ENCODE measurements at regions not wholly inside any gene's neighbourhood (a gene's known extent, or its start where the extent isn't known, plus 50 kb on each side); places are given as distances from the start of the nearest gene placed in this dataset.
A peak's percentile ranks its signal among the peaks of the same experiment; 100 is the strongest.

DNA sequence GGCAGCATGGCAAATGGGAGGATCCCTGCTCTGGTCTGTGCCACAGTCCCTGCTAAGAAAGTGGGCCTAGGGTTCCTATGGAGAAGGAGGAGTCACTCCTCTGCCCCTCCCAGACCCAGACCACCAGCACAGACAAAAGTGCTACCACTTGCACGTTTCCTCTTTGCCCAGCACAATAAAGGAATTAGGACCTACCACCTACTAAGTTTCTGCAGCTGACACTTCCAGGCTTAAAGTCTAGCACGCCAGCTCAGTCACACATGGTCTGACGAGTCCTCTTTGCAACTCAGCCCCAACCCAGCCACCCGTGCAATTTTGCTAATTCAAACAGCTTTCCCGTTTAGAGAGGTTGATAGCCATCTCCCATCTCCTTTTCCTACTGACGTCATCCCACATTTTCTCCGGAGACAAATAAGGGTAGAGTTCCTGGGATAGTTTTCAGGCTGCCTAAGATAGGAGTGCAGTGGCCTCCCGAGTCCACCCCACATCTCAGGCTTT is 66.2 kb upstream of the PTGR2 start:
- peaks cover 67% of the 10 kb centered on the region for H3K4me1 ChIP-seq (ENCODE audit: insufficient read depth, low read length, poor library complexity, severe bottlenecking)

DNA sequence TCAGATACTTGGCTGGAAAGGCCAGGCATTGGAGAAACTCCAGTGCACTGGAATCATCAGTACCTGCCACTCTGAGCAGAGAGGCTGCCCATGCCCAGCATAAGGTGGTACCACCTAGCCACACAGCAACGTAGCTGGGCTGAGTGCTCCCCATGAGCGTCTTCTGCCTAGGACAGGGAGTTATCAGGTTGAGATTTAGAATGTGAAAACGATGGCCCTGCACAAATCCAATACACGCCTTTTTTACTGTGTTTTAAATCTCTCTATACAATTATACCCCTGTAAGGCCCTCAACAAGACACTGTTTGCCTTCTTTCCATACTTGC is 66.7 kb upstream of the PTGR2 start:
- ChIA-PET CTCF (ENCODE audit: unreplicated experiment) (interaction anchor here (0.6 to 1.3 kb wide), 6 partner anchors 9 to 67 kb away, joined by 3 to 7 read pairs (median 4); partner anchors contain the start of gene PTGR2), POLR2A (interaction anchor here (0.6 to 6.5 kb wide), 7 partner anchors 8 to 44 kb away, joined by 3 to 97 read pairs (median 8); a partner anchor contains a TSS)
- Histone ChIP-seq H3K4me2 (ENCODE audit: low read length) (peak overlapping the region; percentile 99), H4K20me1 (ENCODE audit: insufficient read depth, low read length) (no peaks in the 10 kb centered on the region), H2AFZ (ENCODE audit: low read length) (no peak overlapping the region), H3K9me3 (ENCODE audit: low read length) (no peaks in the 10 kb centered on the region), H3K36me3 (ENCODE audit: insufficient read depth, low read length) (peaks cover 26% of the 10 kb centered on the region), H3K4me1 (ENCODE audit: insufficient read depth, low read length, poor library complexity, severe bottlenecking) (peaks cover 65% of the 10 kb centered on the region), H3K4me3 (ENCODE audit: low read depth, low read length, poor library complexity, severe bottlenecking) (peak overlapping the region; percentile 72), H3K9me2 (ENCODE audit: insufficient read depth, low read length) (no peaks in the 10 kb centered on the region), H3K79me2 (ENCODE audit: insufficient read depth, low read depth, low read length) (peaks cover 66% of the 10 kb centered on the region), H3K27ac (ENCODE audit: low read depth, low read length, poor library complexity, severe bottlenecking) (peak overlapping the region; percentile 80)
- BruUV-seq (replicated peaks): TSS peak; percentile 17
- intact Hi-C loops (cut with micrococcal nuclease; ENCODE audit: unreplicated experiment): no loop called here
- DNase-seq (ENCODE audit: low spot score): no peak
- TF ChIP-seq, protein P1, sequence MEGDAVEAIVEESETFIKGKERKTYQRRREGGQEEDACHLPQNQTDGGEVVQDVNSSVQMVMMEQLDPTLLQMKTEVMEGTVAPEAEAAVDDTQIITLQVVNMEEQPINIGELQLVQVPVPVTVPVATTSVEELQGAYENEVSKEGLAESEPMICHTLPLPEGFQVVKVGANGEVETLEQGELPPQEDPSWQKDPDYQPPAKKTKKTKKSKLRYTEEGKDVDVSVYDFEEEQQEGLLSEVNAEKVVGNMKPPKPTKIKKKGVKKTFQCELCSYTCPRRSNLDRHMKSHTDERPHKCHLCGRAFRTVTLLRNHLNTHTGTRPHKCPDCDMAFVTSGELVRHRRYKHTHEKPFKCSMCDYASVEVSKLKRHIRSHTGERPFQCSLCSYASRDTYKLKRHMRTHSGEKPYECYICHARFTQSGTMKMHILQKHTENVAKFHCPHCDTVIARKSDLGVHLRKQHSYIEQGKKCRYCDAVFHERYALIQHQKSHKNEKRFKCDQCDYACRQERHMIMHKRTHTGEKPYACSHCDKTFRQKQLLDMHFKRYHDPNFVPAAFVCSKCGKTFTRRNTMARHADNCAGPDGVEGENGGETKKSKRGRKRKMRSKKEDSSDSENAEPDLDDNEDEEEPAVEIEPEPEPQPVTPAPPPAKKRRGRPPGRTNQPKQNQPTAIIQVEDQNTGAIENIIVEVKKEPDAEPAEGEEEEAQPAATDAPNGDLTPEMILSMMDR (conservative IDR thresholded peaks at IDR 0.05; ENCODE audit: low read length): no peak
- TF ChIP-seq EZH2phosphoT487 (IDR thresholded peaks at IDR 0.05; ENCODE audit: borderline replicate concordance, low read depth, low read length): no peak

More for the DNA sequence above, 66.2 kb upstream of the PTGR2 start:
- peak; percentile 74 for DNase-seq (ENCODE audit: low spot score)
- H4K20me1 ChIP-seq (ENCODE audit: insufficient read depth, low read length): no peaks in the 10 kb centered on the region
- H3K9me2 ChIP-seq (ENCODE audit: insufficient read depth, low read length): no peaks in the 10 kb centered on the region
- H3K4me3 ChIP-seq (ENCODE audit: low read depth, low read length, poor library complexity, severe bottlenecking): peak overlapping the region; percentile 72
- TF ChIP-seq EZH2phosphoT487 (IDR thresholded peaks at IDR 0.05; ENCODE audit: borderline replicate concordance, low read depth, low read length): no peak
- TF ChIP-seq, protein P1 (conservative IDR thresholded peaks at IDR 0.05; ENCODE audit: low read length): no peak
- peaks cover 62% of the 10 kb centered on the region for H3K79me2 ChIP-seq (ENCODE audit: insufficient read depth, low read depth, low read length)
- H3K36me3 ChIP-seq (ENCODE audit: insufficient read depth, low read length): peaks cover 26% of the 10 kb centered on the region
- H3K4me2 ChIP-seq (ENCODE audit: low read length): peak overlapping the region; percentile 99
- H2AFZ ChIP-seq (ENCODE audit: low read length): peak overlapping the region; percentile 28; the same call in 1 of the 2 replicates
- intact Hi-C loops (cut with micrococcal nuclease; ENCODE audit: unreplicated experiment): no loop called here
- ChIA-PET POLR2A (interaction anchor here (0.6 to 6.5 kb wide), 8 partner anchors 8 to 866 kb away, joined by 3 to 97 read pairs (median 6); a partner anchor contains a TSS), CTCF (ENCODE audit: unreplicated experiment) (interaction anchor here (0.6 to 1.4 kb wide), 6 partner anchors 7 to 67 kb away, joined by 3 to 7 read pairs (median 3); partner anchors contain the start of gene PTGR2)
- no peaks in the 10 kb centered on the region for H3K9me3 ChIP-seq (ENCODE audit: low read length)
- H3K27ac ChIP-seq (ENCODE audit: low read depth, low read length, poor library complexity, severe bottlenecking): peak overlapping the region; percentile 80
- BruUV-seq (replicated peaks): no TSS peak
